GM18507 (cell line): ENCODE measurements at regions not wholly inside any gene's neighbourhood (a gene's known extent, or its start where the extent isn't known, plus 50 kb on each side); places are given as distances from the start of the nearest gene placed in this dataset.
"Not testable (repeated sequence)": the region's sequence is repeated elsewhere in the genome, so short reads cannot be mapped to it uniquely, and the experiment has no call there.

Experiments used
- DNase-seq: peaks from one replicate; pipeline ENCODE4 v3.0.0; 2011; ENCODE audit warnings: low read depth; ENCODE audit not compliant: insufficient read length; ENCODE audit errors: extremely low spot score
- FAIRE-seq: peaks from 2 replicates; lab custom pipeline; 2011; peaks lifted over from hg19 to GRCh38; lab: Jason Lieb, UNC

DNA sequence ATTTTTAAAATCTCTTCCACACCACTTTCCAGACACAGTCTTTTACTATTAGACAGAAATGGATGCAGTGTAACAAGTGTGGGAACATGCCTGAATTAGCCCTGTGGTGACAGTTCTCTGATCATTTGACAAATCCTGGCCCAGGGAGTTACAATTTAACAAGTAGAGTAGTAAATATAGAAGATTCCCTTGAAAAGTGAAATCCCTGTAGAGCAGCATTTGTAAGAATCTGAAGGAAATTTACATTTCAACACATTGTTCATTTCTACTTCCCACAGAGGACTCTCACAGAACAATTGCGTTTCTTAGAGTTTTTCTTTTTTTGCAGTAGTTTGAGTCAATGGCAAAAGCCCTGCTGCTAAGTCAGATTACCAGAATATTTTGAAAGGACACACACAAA lies 458.3 kb upstream of the BRINP3 start:
- DNase-seq: no peak

DNA sequence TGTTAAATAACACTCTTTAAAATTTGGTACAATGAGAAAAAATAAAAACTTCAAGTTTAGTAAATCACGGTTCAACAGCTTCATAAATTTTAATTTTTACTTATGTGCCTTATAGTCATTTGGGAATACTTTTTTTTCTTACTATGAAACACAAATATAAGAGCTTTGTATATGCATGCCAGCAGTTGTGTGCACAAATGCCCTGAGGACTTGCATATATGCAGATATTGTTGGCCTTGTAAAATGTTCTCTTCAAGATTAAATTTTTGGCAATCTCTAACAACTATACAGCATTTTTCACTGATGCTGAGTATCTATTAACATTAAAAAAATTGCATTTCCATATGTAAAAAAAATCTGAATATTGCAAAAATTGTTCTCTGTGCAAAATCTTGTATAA lies 458.7 kb upstream of the BRINP3 start:
- FAIRE-seq (no peak), DNase-seq (no peak)

More for the DNA sequence above, 458.3 kb upstream of the BRINP3 start:
- no peak for FAIRE-seq

DNA sequence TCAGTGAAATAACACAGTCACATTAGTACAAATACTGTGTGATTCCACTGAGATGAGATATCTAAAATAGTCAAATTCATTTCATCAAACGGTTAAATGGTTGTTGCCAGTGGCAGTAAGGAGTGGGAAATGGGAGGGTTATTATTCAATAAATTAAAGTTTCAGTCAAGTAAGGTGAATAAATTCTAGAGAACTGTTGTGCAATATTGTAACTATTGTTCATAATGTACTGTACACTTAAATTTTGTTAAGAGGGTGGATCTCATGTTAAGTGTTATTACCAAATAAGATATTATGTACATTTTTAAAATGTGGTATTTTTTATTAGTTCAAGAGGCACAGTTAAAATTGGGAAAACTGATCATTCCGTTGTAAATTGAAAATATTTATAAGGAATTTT lies 463.3 kb upstream of the BRINP3 start:
- FAIRE-seq (no peak), DNase-seq (no peak)

DNA sequence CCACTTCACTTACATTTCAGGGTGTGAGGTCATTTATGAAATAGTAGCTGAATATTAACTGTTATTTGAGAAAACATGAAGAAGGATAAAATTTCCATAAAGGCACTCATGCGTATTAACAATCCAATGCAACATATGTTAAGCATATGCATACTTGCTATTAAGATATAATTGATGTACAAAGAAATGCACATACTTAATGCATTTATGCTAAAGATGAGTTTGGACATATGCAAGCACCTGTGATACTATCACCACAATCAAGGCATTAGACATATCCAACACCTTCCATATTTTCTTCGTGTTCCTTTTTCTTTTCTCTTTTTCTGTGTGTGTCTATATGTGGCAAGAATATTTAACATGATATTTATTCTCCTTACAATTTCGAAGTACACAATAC lies 464.8 kb upstream of the BRINP3 start:
- no peak for DNase-seq
- FAIRE-seq: no peak

DNA sequence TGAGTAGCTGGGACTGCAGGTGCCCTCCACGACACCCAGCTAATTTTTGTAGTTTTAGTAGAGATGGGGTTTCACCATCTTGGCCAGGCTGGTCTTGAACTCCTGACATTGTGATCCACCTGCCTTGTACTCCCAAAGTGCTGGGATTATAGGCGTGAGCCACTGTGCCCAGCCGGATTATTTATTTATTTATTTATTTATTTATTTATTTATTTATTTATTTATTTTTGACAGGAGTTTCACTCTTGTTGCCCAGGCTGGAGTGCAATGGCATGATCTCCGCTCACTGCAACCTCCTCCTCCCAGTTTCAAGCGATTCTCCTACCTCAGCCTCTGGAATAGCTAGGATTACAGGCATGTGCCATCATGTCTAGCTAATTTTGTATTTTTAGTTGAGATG lies 466.1 kb upstream of the BRINP3 start:
- not testable (repeated sequence) for DNase-seq, FAIRE-seq

DNA sequence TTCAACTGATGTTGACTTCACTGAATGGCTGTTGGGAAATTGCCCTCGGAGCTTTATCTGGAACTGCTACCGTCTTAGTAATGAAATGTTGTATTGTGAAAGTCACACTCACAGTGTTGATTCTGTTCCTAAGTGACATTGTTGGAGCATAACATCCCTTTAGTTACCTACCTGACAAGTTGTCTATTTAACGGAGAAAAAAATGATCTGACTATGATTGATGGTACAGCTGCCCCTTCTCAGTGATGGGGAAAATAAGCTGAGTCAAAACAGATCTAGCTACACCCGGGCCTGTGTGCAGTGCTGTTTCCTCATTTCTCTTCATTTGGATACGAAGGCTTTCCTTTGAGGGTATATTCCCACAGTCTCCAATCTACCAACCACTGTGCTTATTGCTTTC lies 472.3 kb upstream of the BRINP3 start:
- FAIRE-seq (no peak), DNase-seq (no peak)

DNA sequence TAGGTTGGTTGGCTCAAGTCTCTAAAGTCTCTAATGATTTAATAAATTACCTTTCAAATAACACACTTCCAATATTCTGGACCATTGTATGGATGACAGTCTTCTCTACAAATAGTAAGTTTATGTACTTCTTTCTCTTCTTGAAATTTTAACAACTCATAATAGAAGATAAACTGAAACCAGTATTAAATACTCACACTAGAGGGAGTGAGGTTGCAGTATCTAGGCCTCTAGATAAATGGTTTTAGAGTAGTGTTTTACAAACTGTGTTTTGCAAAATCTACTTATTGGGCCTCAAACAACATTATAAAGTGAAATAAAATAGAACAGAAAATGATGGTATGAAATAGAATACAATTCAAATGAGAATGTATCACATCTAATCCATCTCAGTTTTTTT lies 479.9 kb upstream of the BRINP3 start:
- DNase-seq: no peak
- no peak for FAIRE-seq

DNA sequence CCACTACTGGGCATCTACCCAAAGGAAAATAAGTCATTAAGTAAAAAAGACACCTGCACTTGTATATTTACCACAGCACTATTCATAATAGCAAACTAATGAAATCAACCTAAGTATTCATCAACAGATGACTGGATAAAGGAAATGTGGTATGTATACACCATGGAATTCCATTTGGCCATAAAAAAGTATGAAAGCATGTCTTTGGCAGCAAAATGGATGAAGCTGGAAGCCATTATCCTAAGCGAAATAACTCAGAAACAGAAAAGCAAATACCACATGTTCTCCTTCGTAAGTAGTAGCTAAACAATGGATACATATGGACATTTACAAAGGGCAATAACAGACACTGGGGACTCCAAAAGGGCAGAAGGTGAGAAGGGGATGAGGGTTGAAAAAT lies 485.7 kb upstream of the BRINP3 start:
- DNase-seq (no peak), FAIRE-seq (no peak)

DNA sequence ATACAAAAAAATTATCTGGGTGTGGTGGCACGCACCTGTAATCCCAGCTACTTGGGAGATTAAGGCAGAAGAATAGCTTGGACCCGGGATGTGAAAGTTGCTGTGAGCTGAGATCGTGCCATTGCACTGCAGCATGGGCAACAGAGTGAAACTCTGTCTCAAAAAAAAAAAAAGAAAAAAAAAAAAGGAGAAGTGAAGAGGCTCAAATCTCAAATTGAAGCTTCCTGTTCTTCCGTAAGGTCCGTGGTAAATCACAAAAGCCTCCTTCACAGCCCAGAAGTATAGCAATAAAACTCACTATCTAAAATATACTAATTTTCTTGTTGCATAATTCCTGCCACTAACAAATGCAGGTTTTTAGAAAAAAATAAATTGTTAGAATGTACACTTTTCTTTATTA lies 498.2 kb upstream of the BRINP3 start:
- DNase-seq: no peak
- FAIRE-seq: no peak

DNA sequence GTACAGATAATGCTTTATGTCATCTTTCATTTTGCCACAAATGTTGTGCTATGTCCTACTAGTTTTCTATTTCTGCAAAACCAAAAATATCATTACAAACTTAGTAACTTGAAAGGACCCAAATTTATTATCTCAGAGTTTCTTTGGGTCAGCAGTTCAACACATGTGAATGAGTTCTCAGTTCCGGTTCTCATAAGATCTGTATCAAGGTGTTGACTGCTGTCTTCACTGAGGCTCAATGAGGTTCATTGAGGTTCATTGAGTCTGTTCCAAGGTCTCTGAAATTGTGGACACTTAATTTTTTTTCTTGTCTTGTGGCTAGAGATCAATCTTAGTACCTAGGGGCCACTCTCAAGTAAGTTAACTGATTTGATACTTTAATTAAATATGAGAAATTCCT lies 525.1 kb upstream of the BRINP3 start:
- FAIRE-seq (no peak), DNase-seq (no peak)

DNA sequence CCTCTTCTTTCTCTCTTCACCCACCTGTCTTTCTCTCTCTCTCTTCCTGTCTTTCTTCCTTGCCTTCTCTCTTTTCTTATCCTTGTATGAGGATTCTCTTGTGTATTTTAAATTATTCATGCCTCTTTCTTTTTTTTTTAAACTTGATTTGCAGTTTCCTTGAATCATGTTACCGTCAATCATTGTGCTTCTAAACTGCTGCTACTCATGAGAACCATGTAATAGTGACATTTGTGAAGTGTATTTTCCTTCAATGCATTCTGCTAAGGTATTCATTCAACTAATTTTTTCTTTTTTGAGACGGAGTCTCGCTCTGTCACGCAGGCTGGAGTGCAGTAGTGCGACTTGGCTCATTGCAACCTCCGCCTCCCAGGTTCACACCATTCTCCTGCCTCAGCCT lies 539.1 kb upstream of the BRINP3 start:
- FAIRE-seq (no peak), DNase-seq (no peak)

DNA sequence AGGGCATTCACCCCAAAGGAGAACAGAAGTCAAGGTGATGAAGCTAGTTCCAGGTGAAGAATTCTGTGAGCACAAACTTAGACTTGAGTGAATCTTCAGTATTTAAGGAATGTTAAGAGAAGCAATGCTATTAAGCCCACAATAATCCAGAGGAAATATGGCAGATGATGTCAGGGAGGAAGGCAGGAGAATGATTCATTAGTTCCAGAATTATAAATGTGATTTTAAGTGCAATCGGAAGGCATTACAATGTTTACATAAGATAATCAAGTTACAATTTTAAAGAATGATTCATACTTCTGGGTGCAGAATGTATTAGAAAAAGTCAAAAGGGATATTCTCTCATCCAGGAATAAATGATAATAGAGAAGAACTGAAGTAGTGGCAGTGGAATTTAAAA lies 545.2 kb upstream of the BRINP3 start:
- FAIRE-seq (no peak), DNase-seq (no peak)

DNA sequence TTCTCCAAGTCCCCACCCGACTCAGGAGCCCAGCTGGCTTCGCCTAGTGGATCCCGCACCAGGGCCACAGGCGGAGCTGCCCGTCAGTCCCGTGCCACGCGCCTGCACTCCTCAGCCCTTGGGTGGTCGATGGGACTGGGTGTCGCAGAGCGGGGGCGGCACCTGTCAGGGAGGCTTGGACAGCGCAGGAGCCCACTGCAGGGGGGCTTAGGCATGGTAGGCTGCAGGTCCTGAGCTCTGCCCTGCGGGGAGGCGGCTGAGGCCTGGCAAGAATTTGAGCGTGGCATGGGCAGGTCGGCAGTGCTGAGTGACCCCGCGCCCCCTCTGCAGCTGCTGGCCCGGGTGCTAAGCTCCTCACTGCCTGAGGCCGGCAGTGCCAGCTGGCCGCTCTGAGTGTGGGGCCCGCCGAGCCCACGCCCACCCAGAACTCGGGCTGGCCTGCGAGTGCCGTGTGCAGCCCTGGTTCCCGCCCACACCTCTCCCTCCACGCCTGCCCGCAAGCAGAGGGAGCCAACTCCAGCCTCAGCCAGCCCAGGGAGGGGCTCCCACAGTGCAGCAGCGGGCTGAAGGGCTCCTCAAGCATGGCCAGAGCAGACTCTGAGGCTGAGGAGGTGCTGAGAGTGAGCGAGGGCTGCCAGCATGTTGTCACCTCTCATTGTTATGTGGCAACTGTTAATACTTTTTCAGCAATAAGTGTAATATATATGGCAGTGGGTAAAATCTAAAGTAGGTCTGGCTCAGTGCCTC lies 548.4 kb upstream of the BRINP3 start:
- no peak for FAIRE-seq
- no peak for DNase-seq

DNA sequence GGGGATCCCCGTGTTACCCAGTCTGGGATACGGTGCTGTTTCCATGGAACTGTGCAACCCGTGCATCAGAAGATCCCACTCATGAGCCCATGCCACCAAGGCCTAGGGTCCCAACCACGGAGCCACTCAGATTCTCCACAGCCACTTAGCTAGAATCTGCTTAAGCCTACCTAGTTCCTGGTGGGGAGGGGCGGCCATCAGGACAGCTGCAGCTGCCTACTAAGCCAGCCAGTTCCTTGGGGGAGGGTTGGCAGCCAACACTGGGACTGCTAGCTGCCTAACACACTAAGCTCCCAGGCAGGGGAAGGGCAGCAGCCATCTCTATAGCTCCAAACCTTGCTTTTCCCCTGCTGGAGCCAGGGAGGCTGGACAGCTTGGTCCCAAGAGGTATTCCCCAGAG lies 549.2 kb upstream of the BRINP3 start:
- DNase-seq (no peak), FAIRE-seq (no peak)

DNA sequence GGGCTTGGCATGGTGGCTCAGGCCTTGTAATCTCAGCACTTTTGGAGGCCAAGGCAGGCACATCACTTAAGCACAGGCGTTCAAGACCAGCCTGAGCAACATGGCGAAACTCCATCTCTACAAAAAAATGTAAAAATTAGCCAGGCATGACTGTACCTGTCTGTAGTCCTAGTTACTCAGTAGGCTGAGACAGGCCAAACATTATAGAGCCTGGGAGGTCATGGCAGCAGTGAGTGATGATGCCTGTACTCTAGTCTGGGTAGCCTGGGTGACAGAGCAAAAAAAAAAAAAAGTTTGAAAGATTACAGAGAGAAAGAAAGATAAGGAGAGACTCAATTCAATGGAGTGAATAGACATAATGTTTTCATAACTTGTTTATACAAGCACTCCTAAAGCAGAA lies 556.5 kb upstream of the BRINP3 start:
- DNase-seq: no peak
- FAIRE-seq: no peak

DNA sequence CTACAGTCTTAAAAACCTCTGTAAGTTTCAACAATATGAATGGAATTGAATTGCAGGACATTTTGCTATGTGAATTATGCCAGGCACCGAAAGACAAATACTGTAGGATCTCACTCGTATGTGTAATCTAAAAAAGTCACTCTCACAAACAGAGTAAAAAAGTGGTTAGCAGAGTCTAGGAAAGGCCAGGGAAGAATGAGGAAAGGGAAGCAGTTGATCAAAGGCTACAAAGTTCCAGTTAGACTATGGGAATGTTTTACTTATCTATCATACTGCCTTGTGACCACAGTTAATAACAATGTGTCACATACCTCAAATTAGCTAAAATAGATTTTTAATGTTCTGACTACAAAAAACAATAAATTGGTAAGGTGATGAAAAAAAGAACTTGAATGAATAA lies 565.4 kb upstream of the BRINP3 start:
- no peak for FAIRE-seq

DNA sequence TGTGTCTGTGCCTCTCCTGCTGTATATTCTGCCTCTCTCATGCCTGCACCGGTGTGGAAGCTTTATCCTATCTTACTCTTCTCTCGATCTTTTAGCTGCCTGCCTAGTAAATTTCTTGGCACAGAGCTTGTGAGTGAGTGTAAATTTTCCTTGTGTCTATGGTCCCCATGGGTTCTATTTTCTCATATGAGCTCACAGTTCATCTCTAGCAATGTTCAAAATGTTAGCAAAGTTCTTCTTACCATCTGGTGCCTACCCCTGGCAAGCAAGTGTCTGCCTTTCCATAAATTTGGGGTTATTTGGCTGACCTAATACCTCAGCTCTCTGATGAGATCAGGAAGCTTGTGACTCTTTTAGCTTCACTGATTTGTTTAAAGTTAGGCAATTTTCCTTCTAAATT lies 572.1 kb upstream of the BRINP3 start:
- DNase-seq (no peak), FAIRE-seq (no peak)

More for the DNA sequence above, 565.4 kb upstream of the BRINP3 start:
- DNase-seq: no peak

DNA sequence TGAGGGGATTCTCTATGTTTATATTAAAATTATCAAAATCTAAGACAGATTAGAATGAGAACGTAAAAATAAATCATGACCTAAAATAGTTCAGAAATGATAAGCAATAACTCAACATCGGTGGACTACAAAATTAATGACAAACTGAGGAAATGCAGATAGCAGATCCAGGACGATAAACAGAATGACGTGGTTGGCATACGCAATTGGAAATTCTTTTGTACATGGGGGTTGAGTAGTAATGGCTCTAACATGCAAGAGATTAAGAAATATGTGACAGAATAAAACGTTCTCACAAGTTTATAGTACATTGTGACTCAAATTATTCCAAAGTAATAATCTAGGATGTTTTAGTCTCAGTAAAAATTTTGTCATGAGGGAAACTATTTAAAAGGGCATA lies 575.2 kb upstream of the BRINP3 start:
- DNase-seq: no peak
- no peak for FAIRE-seq

DNA sequence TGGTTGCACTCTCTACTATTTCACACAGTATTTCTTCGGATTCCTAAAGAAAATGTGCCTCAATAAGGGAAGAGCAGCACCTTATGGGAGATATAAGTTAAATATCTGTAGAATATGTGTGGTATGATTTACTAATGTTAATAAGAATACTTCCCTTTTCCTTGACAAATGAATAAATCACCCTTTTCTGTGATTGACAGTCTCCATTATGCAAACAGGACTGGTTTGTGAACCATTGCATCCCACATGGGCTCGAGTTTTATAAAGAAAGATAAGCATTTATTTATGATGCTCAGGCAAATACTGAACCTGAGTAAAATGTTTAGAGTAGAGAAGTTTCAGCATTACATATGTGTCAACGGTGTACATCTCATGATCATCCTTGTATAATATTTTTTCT lies 587.7 kb upstream of the BRINP3 start:
- FAIRE-seq (no peak), DNase-seq (no peak)

DNA sequence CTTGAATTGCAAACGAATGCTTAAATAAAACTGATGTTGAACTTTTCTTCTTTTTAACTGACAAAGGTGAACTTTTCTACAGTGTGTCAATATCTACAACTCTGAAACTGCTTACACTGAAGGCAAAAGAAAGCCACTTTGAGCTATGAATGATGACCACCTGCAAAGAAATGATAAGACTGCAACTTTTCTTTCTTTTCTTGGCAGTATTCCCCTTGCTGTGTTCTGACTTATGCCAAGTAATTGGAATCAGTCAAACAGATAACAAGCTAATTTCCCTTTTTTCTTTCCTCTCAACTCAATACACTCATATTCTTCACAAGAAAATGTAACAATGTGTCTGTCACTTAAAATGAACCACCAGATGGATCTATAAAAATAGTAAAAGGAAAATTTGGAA lies 588.1 kb upstream of the BRINP3 start:
- FAIRE-seq: no peak

DNA sequence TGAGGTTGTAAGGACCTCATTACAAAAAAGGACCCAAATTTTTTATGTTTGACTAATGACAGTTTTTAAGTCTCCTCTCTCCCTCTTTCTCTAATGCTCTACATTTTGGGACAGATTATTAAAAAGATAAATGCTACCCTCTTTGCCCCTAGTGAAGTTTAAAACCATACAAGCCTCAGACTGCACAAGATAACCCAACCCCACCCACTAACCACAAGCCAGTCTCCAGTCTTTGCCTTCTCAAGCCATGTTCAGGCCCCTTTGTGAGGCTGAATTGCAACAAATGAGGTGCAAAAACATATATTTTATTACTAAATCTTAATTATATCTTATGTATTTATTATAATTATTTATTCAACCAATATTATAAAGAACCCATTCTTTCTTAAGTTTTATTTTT lies 597.2 kb upstream of the BRINP3 start:
- FAIRE-seq (no peak), DNase-seq (no peak)

More for the DNA sequence above, 588.1 kb upstream of the BRINP3 start:
- DNase-seq: no peak

DNA sequence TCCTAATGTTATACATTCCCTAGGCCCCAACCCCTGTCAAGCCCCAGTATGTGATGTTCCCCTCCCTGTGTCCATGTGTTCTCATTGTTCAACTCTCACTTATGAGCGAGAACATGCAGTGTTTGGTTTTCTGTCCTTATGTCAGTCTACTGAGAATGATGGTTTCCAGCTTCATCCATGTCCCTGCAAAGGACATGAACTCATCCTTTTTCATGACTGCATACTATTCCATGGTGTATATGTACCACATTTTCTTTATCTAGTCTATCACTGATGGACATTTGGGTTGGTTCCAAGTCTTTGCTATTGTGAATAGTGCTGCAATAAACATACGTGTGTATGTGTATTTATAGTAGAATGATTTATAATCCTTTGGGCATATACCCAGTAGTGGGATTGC lies 605.4 kb upstream of the BRINP3 start:
- not testable (repeated sequence) for FAIRE-seq, DNase-seq
